H1 (cell line): ENCODE measurements at regions not wholly inside any gene's neighbourhood (a gene's known extent, or its start where the extent isn't known, plus 50 kb on each side); places are given as distances from the start of the nearest gene placed in this dataset.

Source experiments
- CEBPB ChIP-seq: IDR thresholded peaks from 2 replicates; pipeline ENCODE4 v1.6.1; 2012; ENCODE audit warnings: low read depth, low read length
- CHD2 ChIP-seq: IDR thresholded peaks from 2 replicates; pipeline ENCODE4 v1.6.1; 2012; ENCODE audit warnings: low read length, improper control_type of control experiment
- MAFK ChIP-seq: IDR thresholded peaks from 2 replicates; pipeline ENCODE4 v1.6.1; 2012; ENCODE audit warnings: low read depth, mild to moderate bottlenecking, improper control_type of control experiment, low read length
- POLR2A ChIP-seq, 2 experiments: IDR thresholded peaks; 1 replicate in 1 of 2; 2 replicates in 1 of 2; pipeline ENCODE4 v1.6.1; 2011; ENCODE audit warnings: low read depth in 2 of 2, low read length in 2 of 2, mild to moderate bottlenecking in 2 of 2; ENCODE audit errors: control extremely low read depth in 1 of 2
- POU5F1 ChIP-seq: IDR thresholded peaks from 2 replicates; pipeline ENCODE4 v1.6.1; 2011; ENCODE audit warnings: low read depth, mild to moderate bottlenecking, low read length, moderate library complexity
- YY1 ChIP-seq: IDR thresholded peaks from 2 replicates; pipeline ENCODE4 v1.6.1; 2011; ENCODE audit warnings: low read depth, mild to moderate bottlenecking, low read length
- TF ChIP-seq, protein P1 (sequence below), 3 experiments: IDR thresholded peaks; 1 replicate in 2 of 3; 2 replicates in 1 of 3; pipeline versions ENCODE4 v1.5.1 to v1.6.1; 2011; ENCODE audit warnings: low read length in 3 of 3, mild to moderate bottlenecking in 3 of 3, inconsistent platforms in 2 of 3, low read depth in 1 of 3, moderate library complexity in 1 of 3; ENCODE audit not compliant: insufficient read depth in 1 of 3; ENCODE audit errors: control extremely low read depth in 1 of 3

DNA sequence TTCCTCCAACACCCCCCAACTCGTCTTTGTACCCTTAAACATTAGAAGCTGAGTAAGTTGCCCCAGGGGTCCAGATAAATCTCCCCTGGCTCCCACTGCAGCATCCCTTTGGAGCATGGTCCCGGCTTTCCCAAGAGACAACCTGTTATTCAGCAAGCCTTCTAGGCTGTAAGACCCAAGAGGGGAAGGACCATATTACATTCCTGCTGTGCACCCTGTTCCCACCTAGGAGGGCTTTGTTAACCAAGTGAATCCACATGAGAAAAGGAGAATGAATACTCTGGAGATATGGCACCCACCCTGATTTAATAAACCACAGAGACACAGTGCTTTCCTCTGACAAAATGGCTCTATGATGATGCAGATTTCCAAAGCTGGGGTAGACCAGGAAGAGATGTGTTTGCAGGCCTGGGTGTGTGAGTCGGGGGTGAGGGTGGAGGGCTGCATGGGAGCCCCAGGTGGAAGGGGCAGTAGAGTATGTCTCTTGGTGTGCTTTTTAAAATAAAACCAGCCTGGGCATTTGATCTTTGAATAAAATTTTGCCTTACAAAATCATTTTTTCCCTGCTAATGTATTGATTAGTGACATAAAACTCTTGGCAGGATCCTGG, 325.2 kb downstream of the DRD1 start:
- TF ChIP-seq, protein P1, sequence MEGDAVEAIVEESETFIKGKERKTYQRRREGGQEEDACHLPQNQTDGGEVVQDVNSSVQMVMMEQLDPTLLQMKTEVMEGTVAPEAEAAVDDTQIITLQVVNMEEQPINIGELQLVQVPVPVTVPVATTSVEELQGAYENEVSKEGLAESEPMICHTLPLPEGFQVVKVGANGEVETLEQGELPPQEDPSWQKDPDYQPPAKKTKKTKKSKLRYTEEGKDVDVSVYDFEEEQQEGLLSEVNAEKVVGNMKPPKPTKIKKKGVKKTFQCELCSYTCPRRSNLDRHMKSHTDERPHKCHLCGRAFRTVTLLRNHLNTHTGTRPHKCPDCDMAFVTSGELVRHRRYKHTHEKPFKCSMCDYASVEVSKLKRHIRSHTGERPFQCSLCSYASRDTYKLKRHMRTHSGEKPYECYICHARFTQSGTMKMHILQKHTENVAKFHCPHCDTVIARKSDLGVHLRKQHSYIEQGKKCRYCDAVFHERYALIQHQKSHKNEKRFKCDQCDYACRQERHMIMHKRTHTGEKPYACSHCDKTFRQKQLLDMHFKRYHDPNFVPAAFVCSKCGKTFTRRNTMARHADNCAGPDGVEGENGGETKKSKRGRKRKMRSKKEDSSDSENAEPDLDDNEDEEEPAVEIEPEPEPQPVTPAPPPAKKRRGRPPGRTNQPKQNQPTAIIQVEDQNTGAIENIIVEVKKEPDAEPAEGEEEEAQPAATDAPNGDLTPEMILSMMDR (IDR thresholded peaks at IDR 0.05; ENCODE audit: control extremely low read depth in 1 of 3, insufficient read depth in 1 of 3, low read depth in 1 of 3, low read length in 3 of 3), result no peak
- TF ChIP-seq POU5F1 (no peak), POLR2A (IDR thresholded peaks at IDR 0.05; ENCODE audit: control extremely low read depth in 1 of 2, low read depth in 2 of 2, low read length in 2 of 2) (no peak), MAFK (no peak), CHD2 (no peak), YY1 (no peak), CEBPB (no peak)
